ENCODE measurements at regions not wholly inside any gene's neighbourhood (a gene's known extent, or its start where the extent isn't known, plus 50 kb on each side); places are given as distances from the start of the nearest gene placed in this dataset.

GRCh38 chr4:157887316-157887715 lies 285.5 kb downstream of the GASK1B start:
- TF ChIP-seq CTCF (IDR thresholded peaks at IDR 0.05; ENCODE audit: insufficient read depth, low read length): no peak

GRCh38 chr4:157886645-157887044 lies 286.2 kb downstream of the GASK1B start:
- TF ChIP-seq CTCF (IDR thresholded peaks at IDR 0.05; ENCODE audit: insufficient read depth, low read length): no peak
- H3K4me3 ChIP-seq (ENCODE audit: low read depth, low read length): no peak overlapping the region
- DNase-seq (ENCODE audit: low read depth): no peak

More at GRCh38 chr4:157887316-157887715, 285.5 kb downstream of the GASK1B start:
- no peak overlapping the region for H3K4me3 ChIP-seq (ENCODE audit: low read depth, low read length)
- no peak for DNase-seq (ENCODE audit: low read depth)

- no peak overlapping the region for H3K4me3 ChIP-seq (ENCODE audit: low read depth, low read length)
- no peak for DNase-seq (ENCODE audit: low read depth)
- TF ChIP-seq CTCF (IDR thresholded peaks at IDR 0.05; ENCODE audit: insufficient read depth, low read length): no peak
Observed at GRCh38 chr4:157885811-157886210, 287.0 kb downstream of the GASK1B start.

- no peak for DNase-seq (ENCODE audit: low read depth)
- TF ChIP-seq CTCF (IDR thresholded peaks at IDR 0.05; ENCODE audit: insufficient read depth, low read length): no peak
- H3K4me3 ChIP-seq (ENCODE audit: low read depth, low read length): no peak overlapping the region
Observed at GRCh38 chr4:157882901-157883300, 289.9 kb downstream of the GASK1B start.

- DNase-seq (ENCODE audit: low read depth): no peak
- TF ChIP-seq CTCF (IDR thresholded peaks at IDR 0.05; ENCODE audit: insufficient read depth, low read length): no peak
- H3K4me3 ChIP-seq (ENCODE audit: low read depth, low read length): no peak overlapping the region
Observed at GRCh38 chr4:157880761-157881160, 292.1 kb downstream of the GASK1B start.

- H3K4me3 ChIP-seq (ENCODE audit: low read depth, low read length): no peak overlapping the region
- DNase-seq (ENCODE audit: low read depth): no peak
- TF ChIP-seq CTCF (IDR thresholded peaks at IDR 0.05; ENCODE audit: insufficient read depth, low read length): no peak
Observed at GRCh38 chr4:157854819-157855218, 318.0 kb downstream of the GASK1B start.

- no peak for TF ChIP-seq CTCF (IDR thresholded peaks at IDR 0.05; ENCODE audit: insufficient read depth, low read length)
- no peak for DNase-seq (ENCODE audit: low read depth)
- H3K4me3 ChIP-seq (ENCODE audit: low read depth, low read length): no peak overlapping the region
Observed at GRCh38 chr4:157840648-157841047, 332.2 kb downstream of the GASK1B start.

Measured in fibroblast of the aortic adventitia (primary cell).